ENCODE measurements at regions not wholly inside any gene's neighbourhood (a gene's known extent, or its start where the extent isn't known, plus 50 kb on each side); places are given as distances from the start of the nearest gene placed in this dataset. TPM values are rescaled to one million over a fixed set of nuclear protein-coding genes. Genes with fewer than 3 reads are reported as not detected.

GRCh38 chrX:126456136-126456535 is 96.5 kb downstream of the DCAF12L1 start:
- no peak for TF ChIP-seq EZH2phosphoT487 (IDR thresholded peaks at IDR 0.05; ENCODE audit: low read depth, severe bottlenecking, unreplicated experiment)
- TF ChIP-seq EZH2 (IDR thresholded peaks at IDR 0.05; ENCODE audit: borderline replicate concordance), result no peak
- TF ChIP-seq, protein P1, sequence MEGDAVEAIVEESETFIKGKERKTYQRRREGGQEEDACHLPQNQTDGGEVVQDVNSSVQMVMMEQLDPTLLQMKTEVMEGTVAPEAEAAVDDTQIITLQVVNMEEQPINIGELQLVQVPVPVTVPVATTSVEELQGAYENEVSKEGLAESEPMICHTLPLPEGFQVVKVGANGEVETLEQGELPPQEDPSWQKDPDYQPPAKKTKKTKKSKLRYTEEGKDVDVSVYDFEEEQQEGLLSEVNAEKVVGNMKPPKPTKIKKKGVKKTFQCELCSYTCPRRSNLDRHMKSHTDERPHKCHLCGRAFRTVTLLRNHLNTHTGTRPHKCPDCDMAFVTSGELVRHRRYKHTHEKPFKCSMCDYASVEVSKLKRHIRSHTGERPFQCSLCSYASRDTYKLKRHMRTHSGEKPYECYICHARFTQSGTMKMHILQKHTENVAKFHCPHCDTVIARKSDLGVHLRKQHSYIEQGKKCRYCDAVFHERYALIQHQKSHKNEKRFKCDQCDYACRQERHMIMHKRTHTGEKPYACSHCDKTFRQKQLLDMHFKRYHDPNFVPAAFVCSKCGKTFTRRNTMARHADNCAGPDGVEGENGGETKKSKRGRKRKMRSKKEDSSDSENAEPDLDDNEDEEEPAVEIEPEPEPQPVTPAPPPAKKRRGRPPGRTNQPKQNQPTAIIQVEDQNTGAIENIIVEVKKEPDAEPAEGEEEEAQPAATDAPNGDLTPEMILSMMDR (IDR thresholded peaks at IDR 0.05; ENCODE audit: poor library complexity), result no peak
- Histone ChIP-seq H3K9me2 (replicated peaks; ENCODE audit: insufficient read depth) (no peaks in the 10 kb centered on the region), H3K4me2 (no peak overlapping the region), H3K27ac (no peak overlapping the region), H3K9me3 (ENCODE audit: low read depth) (no peaks in the 10 kb centered on the region), H3K27me3 (no peaks in the 10 kb centered on the region), H2AFZ (no peak overlapping the region), H4K20me1 (ENCODE audit: insufficient read depth, poor library complexity, severe bottlenecking) (no peaks in the 10 kb centered on the region), H3K4me1 (ENCODE audit: insufficient read depth) (no peaks in the 10 kb centered on the region), H3K36me3 (replicated peaks; ENCODE audit: insufficient read depth, low read depth) (no peaks in the 10 kb centered on the region), H3K79me2 (no peaks in the 10 kb centered on the region), H3K4me3 (no peak overlapping the region)
- no peak for DNase-seq (ENCODE audit: low spot score)
- 94% methylated on average over 1 of the region's 1 CpG for WGBS (ENCODE audit: low lambda C conversion rate, missing lambda C conversion rate)

DNA sequence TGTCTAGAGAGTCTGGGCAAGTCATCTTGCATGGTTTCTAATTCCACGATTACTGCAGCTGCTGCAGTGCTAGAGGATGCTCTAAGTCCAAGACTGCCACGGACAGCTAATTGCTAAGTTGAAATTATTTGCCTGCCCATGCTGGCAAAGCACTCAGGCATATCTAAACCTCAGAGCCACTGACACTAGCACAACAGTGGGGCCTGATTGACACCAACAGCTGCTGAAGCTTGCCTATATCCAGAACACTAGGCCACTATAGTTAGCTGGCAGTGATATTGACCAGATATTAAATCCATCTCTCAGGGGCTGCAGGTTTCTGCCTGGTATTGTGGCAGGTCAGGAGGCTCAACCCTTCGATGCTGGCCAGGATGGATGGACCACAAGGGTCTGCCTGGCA is 103.9 kb downstream of the DCAF12L1 start:
- TF ChIP-seq, protein P1 (IDR thresholded peaks at IDR 0.05; ENCODE audit: poor library complexity), result no peak
- TF ChIP-seq EZH2 (IDR thresholded peaks at IDR 0.05; ENCODE audit: borderline replicate concordance) (no peak), EZH2phosphoT487 (IDR thresholded peaks at IDR 0.05; ENCODE audit: low read depth, severe bottlenecking, unreplicated experiment) (no peak)
- no peaks in the 10 kb centered on the region for H3K36me3 ChIP-seq (replicated peaks; ENCODE audit: insufficient read depth, low read depth)
- WGBS (ENCODE audit: low lambda C conversion rate, missing lambda C conversion rate), result 55% methylated on average over 3 of the region's 3 CpGs
- no peak overlapping the region for H2AFZ ChIP-seq
- H4K20me1 ChIP-seq (ENCODE audit: insufficient read depth, poor library complexity, severe bottlenecking), result no peaks in the 10 kb centered on the region
- H3K79me2 ChIP-seq, result no peaks in the 10 kb centered on the region
- H3K27me3 ChIP-seq, result no peaks in the 10 kb centered on the region
- H3K4me2 ChIP-seq, result no peak overlapping the region
- no peaks in the 10 kb centered on the region for H3K9me3 ChIP-seq (ENCODE audit: low read depth)
- no peak overlapping the region for H3K27ac ChIP-seq
- H3K4me3 ChIP-seq, result no peak overlapping the region
- no peaks in the 10 kb centered on the region for H3K9me2 ChIP-seq (replicated peaks; ENCODE audit: insufficient read depth)
- no peak for DNase-seq (ENCODE audit: low spot score)
- no peaks in the 10 kb centered on the region for H3K4me1 ChIP-seq (ENCODE audit: insufficient read depth)

Small RNAs in the stretch of these regions (small RNA-seq; reads per million reads assigned to genes)
- not detected for gene MTND4LP1

Measured in hepatocyte (in vitro differentiated cells).